SU-DHL-6 (cell line): ENCODE measurements at regions not wholly inside any gene's neighbourhood (a gene's known extent, or its start where the extent isn't known, plus 50 kb on each side); places are given as distances from the start of the nearest gene placed in this dataset.

ENCODE experiments used
- H2AFZ ChIP-seq: fragments of 200-600 bp; sonication (generic); 2 replicates; pipeline ENCODE4 v1.6.1; 2014; ENCODE audit warnings: low read depth, mild to moderate bottlenecking, moderate library complexity, mixed read lengths, antibody characterized with exemption, low read length; ENCODE audit not compliant: severe bottlenecking
- H3F3A ChIP-seq: fragments of 200-600 bp; shearing (Covaris generic); 2 replicates; pipeline ENCODE4 v1.6.0; 2016; ENCODE audit warnings: antibody characterized with exemption, mild to moderate bottlenecking; ENCODE audit not compliant: insufficient read depth
- H3K27ac ChIP-seq: fragments of 200-600 bp; sonication (generic); 2 replicates; pipeline ENCODE4 v1.5.1; 2016; ENCODE audit warnings: low read depth, mild to moderate bottlenecking, low read length, moderate library complexity, mixed read lengths
- H3K27me3 ChIP-seq: fragments of 200-600 bp; sonication (generic), shearing (Covaris generic); 2 replicates; pipeline ENCODE4 v1.6.0; 2014; ENCODE audit warnings: mild to moderate bottlenecking, low read length
- H3K36me3 ChIP-seq: fragments of 200-600 bp; sonication (generic); 2 replicates; pipeline ENCODE4 v1.6.1; 2014; ENCODE audit warnings: mild to moderate bottlenecking, low read length, mixed read lengths
- H3K4me2 ChIP-seq: fragments of 300-600, 200-600 bp; shearing (Covaris generic), sonication (generic); 2 replicates; pipeline ENCODE4 v1.6.0; 2014; ENCODE audit warnings: low read length, low read depth, mild to moderate bottlenecking; ENCODE audit not compliant: poor library complexity, severe bottlenecking
- H3K4me3 ChIP-seq: fragments of 200-600 bp; sonication (generic); 2 replicates; pipeline ENCODE4 v1.5.1; 2014; ENCODE audit warnings: antibody characterized with exemption, low read length, mild to moderate bottlenecking, mixed read lengths; ENCODE audit not compliant: insufficient read depth, poor library complexity, severe bottlenecking
- H3K79me2 ChIP-seq: fragments of 200-600 bp; sonication (generic); 2 replicates; pipeline ENCODE4 v1.6.1; 2014; ENCODE audit warnings: mild to moderate bottlenecking, low read length, moderate library complexity; ENCODE audit not compliant: insufficient read depth
- H3K9ac ChIP-seq: fragments of 200-600 bp; sonication (generic); 2 replicates; pipeline ENCODE4 v1.7.0; 2014; ENCODE audit warnings: mild to moderate bottlenecking, low read length
- H3K9me2 ChIP-seq: fragments of 200-600 bp; sonication (generic); replicated peaks from 2 replicates; pipeline ENCODE4 v1.6.1; 2014; ENCODE audit warnings: low read length; ENCODE audit not compliant: insufficient read depth
- H3K9me3 ChIP-seq: fragments of 200-600 bp; sonication (generic); 2 replicates; pipeline ENCODE4 v1.6.1; 2014; ENCODE audit warnings: low read length, mixed read lengths; ENCODE audit not compliant: insufficient read depth
- H4K20me1 ChIP-seq: fragments of 200-600 bp; sonication (generic); 2 replicates; pipeline ENCODE4 v1.6.1; 2014; ENCODE audit warnings: low read depth, mild to moderate bottlenecking, antibody characterized with exemption, low read length, moderate library complexity, mixed read lengths
- EZH2phosphoT487 ChIP-seq: fragments of 200-600 bp; sonication (generic), shearing (Covaris generic); conservative IDR thresholded peaks from 2 replicates; pipeline ENCODE4 v1.6.1; 2018; ENCODE audit warnings: mild to moderate bottlenecking, antibody characterized with exemption, low read length, moderate library complexity, mixed read lengths
- TF ChIP-seq, protein P1 (sequence below): fragments of 200-600 bp; sonication (generic); IDR thresholded peaks from one replicate; pipeline ENCODE4 v1.5.1; 2017; ENCODE audit warnings: antibody characterized with exemption, mild to moderate bottlenecking, low read length, moderate library complexity; ENCODE audit not compliant: insufficient read depth, poor library complexity, severe bottlenecking

DNA sequence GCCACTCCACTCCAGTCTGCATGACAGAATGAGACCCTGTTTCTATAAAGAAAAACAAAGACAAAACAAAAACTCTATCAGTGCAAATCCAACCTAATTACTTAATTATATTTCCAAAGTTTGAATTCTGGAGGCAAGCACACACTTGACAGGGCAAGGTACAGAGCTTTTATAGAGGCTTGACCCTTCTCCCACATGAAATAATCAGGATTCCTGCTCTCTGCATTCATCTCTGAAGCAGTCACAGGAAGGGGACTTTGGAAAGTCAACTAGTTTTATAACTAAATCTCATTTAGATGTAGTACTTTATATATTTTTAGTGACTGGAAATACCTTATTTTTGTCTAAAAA, 91.9 kb upstream of the CHD1 start:
- Histone ChIP-seq H3K27me3 (no peaks in the 10 kb centered on the region), H3F3A (no peaks in the 10 kb centered on the region), H2AFZ (no peak overlapping the region), H3K27ac (no peak overlapping the region), H3K36me3 (no peaks in the 10 kb centered on the region), H3K4me3 (no peak overlapping the region), H3K9me3 (no peaks in the 10 kb centered on the region), H3K9me2 (no peaks in the 10 kb centered on the region), H3K4me2 (no peak overlapping the region), H3K79me2 (no peaks in the 10 kb centered on the region), H4K20me1 (no peaks in the 10 kb centered on the region), H3K9ac (no peak overlapping the region)
- TF ChIP-seq, protein P1, sequence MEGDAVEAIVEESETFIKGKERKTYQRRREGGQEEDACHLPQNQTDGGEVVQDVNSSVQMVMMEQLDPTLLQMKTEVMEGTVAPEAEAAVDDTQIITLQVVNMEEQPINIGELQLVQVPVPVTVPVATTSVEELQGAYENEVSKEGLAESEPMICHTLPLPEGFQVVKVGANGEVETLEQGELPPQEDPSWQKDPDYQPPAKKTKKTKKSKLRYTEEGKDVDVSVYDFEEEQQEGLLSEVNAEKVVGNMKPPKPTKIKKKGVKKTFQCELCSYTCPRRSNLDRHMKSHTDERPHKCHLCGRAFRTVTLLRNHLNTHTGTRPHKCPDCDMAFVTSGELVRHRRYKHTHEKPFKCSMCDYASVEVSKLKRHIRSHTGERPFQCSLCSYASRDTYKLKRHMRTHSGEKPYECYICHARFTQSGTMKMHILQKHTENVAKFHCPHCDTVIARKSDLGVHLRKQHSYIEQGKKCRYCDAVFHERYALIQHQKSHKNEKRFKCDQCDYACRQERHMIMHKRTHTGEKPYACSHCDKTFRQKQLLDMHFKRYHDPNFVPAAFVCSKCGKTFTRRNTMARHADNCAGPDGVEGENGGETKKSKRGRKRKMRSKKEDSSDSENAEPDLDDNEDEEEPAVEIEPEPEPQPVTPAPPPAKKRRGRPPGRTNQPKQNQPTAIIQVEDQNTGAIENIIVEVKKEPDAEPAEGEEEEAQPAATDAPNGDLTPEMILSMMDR = no peak
- TF ChIP-seq EZH2phosphoT487 = no peak

GRCh38 chr5:99019812-99020697, 91.2 kb upstream of the CHD1 start:
- H3K36me3 ChIP-seq = no peaks in the 10 kb centered on the region
- H3K9me3 ChIP-seq = no peaks in the 10 kb centered on the region
- H3K79me2 ChIP-seq = no peaks in the 10 kb centered on the region
- no peaks in the 10 kb centered on the region for H3F3A ChIP-seq
- H3K9me2 ChIP-seq = no peaks in the 10 kb centered on the region
- no peak overlapping the region for H3K4me2 ChIP-seq
- no peak overlapping the region for H2AFZ ChIP-seq
- no peaks in the 10 kb centered on the region for H4K20me1 ChIP-seq
- H3K9ac ChIP-seq = no peak overlapping the region
- TF ChIP-seq, protein P1 = no peak
- no peak for TF ChIP-seq EZH2phosphoT487
- H3K27ac ChIP-seq = no peak overlapping the region
- H3K27me3 ChIP-seq = no peaks in the 10 kb centered on the region
- no peak overlapping the region for H3K4me3 ChIP-seq

GRCh38 chr5:99019254-99019653, 90.4 kb upstream of the CHD1 start:
- no peaks in the 10 kb centered on the region for H3K9me3 ChIP-seq
- H3K4me3 ChIP-seq = no peak overlapping the region
- H3K79me2 ChIP-seq = no peaks in the 10 kb centered on the region
- no peak for TF ChIP-seq EZH2phosphoT487
- TF ChIP-seq, protein P1 = no peak
- no peaks in the 10 kb centered on the region for H3K27me3 ChIP-seq
- no peak overlapping the region for H3K9ac ChIP-seq
- no peaks in the 10 kb centered on the region for H4K20me1 ChIP-seq
- H2AFZ ChIP-seq = no peak overlapping the region
- H3F3A ChIP-seq = no peaks in the 10 kb centered on the region
- no peaks in the 10 kb centered on the region for H3K9me2 ChIP-seq
- no peaks in the 10 kb centered on the region for H3K36me3 ChIP-seq
- H3K27ac ChIP-seq = no peak overlapping the region
- H3K4me2 ChIP-seq = no peak overlapping the region
